GM21526 (cell line): ENCODE measurements at regions not wholly inside any gene's neighbourhood (a gene's known extent, or its start where the extent isn't known, plus 50 kb on each side); places are given as distances from the start of the nearest gene placed in this dataset.
"Not testable (repeated sequence)": the region's sequence is repeated elsewhere in the genome, so short reads cannot be mapped to it uniquely, and the experiment has no call there.

ENCODE experiments used
- ATAC-seq: cut with Tn5 transposase; IDR thresholded peaks from one replicate; pipeline ENCODE4 v1.9.1; 2021; ENCODE audit warnings: moderate library complexity; ENCODE audit not compliant: unreplicated experiment, low FRiP score

DNA sequence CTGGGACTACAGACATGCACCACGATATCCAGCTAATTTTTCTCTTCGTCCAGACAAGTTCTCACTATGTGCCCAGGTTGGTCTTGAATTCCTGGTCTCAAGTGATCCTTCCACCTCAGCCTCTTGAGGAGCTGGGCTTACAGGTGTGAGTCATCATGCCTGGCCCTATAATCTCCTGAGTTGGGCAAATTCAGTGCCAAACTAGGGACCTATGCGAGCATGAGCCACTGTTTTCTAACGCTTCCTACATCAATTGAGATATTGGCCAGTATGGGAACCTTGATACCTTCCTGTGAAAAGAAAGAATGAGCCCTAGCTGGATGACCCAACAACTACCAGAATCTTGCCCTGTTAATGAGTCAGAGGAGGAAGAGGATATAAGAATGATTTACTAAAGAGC, 585.2 kb downstream of the C12orf50 start:
- ATAC-seq, result no peak

DNA sequence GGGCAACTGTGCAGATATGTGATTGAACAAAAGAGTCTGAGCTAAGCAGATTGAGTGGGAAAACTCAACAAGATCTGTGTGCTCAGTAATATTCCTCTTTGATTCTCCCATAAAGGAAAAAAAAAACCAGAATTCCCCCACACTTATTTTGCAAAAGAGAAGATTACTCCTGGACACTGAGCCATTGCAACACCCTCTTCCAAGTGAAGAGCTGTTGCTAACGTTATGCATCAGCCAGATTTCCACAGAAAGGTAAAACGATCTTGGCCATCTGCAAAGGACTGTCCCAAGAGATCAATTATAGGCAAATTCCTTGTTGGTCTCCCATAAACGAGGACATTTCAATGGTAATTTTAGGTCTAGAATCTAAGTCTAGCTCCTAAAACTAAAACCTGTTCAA, 587.7 kb downstream of the C12orf50 start:
- no peak for ATAC-seq

DNA sequence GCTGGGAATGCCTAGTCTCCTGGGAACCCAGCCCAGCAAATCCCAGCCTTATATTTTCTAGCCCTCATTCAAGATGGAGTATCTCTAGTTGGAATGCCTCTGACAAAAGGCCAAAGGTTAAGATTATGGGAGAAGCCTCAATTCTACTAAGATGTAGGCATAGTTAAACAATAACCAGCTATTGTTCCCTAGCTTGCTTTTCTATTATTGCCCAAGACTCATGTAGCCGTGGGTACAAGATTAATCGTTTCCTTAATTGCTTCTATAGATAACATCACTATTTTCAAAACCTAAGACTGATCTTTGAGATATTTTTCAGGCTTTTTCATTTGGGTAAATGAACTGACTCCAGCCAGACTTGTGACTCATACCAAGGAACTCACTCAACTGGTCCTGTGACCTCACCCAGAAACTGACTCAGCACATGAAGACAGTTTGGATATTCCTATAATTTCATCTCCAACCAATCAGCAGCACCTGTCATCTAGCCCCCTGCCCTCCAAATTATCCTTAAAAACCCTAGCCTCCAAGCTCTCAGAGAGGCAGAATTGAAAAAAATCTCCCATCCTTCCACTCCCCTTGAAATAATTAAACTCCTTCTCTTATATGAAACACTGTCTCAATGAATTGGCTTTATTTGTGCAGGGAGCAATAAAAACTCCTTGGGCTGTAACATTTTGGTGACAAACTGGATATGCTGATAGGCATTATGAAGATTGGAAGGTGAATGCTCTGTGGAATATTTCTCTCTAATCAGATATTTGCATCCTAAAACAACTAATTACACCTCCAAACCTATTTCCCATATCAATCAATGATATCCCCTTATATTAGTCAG, 589.0 kb downstream of the C12orf50 start:
- no peak for ATAC-seq

DNA sequence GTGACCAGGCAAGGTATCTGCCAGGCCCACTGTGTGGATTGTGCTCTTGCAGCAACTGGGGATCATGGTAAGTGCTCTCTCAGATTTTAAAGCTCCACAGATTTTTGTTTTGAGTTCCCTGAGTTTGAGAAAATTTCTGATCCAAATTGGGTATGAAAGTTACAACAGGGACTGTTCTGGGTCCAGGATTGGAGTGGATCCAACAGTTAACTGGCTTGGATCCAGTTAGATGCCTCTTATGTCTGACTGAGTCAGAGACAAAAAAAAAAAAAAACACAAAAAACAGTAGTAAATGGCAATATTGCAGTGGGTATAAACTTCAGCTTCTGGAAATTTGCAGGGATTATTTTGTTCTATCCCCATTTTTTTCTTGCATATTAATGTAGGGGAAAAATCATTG, 598.8 kb downstream of the C12orf50 start:
- ATAC-seq, result no peak

DNA sequence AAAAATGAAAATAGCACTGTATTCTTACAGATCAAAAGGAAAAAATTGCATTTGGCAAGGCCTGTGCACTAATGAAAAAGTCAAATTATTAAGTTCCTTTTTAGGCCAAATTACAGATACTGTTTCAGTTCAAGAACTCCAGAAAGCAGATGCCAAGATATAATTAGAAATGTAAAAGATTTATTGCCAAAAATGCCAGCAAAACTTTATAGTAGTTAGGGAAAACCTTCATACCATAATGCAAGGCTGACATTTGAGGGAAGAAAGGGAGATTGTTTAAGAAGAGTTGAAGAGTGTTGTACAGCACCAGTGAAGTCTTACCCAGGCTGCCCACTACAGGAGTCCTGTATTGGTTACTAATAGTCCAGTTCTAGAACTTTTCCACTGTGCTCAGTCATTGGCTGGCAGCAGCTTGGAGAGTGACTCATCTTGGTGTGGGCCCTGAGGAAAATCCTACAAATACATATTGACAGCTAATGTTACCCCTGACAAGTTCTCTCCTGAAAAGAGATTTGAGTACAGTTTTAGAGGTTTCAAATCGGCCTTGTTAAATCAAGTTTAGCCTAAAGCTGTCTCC, 600.4 kb downstream of the C12orf50 start:
- no peak for ATAC-seq

DNA sequence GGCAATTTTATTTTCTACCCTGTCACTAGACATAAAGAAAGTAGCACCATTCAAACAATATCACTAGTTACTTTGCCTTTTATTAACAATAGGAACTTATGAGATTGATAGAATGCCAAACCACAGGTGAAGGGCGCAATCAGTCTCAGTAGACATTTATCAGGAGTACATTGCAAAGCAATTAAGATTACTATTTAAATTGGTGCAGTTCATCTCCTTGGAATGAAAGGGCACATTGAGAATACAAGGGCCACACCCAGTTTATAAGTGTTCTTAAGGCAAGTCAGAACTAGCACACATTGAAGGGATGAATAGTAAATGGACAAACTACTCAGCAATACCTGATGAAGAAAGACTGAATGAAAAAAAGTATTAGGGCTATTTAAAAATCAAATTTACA, 601.4 kb downstream of the C12orf50 start:
- ATAC-seq, result no peak

DNA sequence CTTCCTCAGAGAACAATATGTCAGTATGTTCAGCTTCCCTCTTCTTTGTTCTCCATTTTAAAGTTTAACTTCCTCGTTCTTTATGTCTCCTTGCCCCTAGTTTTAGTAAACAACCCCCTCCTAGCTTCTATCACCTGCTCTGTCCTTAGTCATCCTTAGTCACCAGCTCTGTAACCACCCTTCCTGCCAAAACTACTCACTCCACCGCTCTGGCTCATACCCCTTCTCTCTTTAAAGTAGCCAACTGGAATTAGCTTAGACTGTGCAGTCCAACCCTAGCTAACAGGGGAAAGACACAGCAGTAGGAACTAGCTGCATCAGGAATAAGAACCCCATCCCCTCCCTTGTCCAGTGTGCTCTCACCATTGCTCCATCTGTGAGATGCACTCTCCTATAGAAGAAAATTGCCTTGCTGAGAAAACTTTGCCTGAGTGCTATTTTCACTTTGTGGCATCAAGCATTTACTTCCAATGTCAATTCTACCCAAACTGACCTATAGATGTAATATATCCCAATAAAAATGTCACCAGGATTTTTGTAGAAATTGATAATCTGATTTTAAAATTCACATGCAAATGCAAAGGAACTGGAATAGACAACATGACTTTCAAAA, 603.2 kb downstream of the C12orf50 start:
- ATAC-seq, result no peak

DNA sequence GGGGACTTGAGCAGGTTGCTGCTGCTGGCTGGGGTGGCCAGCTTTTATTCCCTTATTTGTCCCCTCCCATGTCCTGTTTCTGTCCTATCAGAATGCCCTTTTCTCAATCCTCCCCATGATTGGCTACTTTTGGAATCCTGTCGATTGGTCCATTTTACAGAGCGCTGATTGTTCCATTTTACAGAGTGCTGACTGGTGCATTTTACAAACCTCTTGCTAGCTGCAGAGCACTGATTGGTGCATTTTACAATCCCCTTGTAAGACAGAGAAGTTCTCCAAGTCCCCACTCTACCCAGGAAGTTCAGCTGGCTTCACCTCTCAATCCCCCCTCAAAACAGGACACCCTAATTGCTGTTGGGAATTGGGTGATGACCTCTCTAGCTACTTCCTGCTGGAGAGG, 608.0 kb downstream of the C12orf50 start:
- ATAC-seq, result not testable (repeated sequence)

DNA sequence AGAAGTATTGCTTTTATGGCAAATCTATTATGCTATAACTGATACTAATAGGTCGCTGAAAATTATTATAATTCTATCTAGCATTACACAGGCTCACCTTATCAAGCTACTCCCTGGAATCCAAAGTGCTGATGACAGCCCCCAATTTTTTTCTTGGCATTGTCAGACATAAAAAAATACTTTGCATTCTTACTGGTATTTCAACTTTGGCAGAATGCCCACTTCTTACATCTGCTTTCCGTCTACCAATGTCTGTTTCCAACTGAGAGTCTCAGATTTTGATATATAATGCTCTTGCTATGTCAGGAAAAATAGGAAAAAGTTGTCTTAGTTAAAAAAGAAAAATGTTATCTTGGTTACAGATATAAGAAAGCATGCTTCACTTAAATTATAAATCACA, 615.4 kb downstream of the C12orf50 start:
- ATAC-seq, result no peak

DNA sequence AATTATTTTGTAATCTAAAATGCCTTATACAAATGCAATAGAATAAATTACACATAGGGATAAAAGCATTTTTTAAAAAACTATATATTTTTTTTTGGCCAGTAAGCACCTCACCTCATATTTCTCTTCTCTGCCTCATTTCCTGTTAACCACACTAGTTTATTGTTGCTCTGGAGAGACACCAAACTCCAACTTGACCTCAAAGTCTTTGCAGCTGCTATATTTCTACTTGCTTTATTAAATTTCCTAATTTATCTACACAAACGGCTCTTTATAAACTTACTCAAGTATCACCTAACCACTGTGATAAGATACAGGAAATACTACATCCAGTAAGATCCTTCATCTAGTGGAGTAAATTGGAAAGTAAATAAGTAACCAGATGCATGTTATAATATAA, 622.3 kb downstream of the C12orf50 start:
- ATAC-seq, result no peak

DNA sequence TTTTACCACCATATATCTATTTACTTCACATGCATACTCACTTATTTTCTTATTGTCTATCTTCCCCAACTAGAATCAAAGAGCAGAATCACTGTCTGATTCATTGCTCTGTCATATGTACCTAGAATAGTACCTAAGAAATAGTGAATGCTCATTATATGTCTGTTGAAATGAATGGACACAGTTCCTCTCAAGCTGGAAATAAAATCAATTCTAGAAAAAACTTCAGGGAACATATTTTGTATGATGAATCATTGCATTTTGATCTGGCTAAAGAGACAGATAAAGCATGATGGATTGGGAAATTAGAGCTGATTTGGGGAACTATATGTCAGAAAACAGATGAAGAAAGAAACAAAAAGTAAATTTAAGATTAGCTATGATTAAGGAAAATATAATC, 623.3 kb downstream of the C12orf50 start:
- ATAC-seq, result no peak

DNA sequence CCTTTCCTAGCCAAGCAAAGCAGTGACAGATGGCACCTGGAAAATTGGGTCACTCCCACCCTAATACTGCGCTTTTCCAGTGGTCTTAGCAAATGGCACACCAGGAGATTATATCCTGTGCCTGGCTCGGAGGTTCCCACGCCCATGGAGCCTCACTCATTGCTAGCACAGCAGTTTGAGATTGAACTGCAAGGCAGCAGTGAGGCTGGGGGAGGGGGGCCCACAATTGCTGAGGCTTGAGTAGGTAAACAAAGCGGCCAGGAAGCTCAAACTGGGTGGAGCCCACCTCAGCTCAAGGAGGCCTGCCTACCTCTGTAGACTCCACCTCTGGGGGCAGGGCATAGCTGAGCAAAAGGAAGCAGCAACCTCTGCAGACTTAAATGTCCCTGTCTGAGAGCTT, 635.0 kb downstream of the C12orf50 start:
- not testable (repeated sequence) for ATAC-seq

DNA sequence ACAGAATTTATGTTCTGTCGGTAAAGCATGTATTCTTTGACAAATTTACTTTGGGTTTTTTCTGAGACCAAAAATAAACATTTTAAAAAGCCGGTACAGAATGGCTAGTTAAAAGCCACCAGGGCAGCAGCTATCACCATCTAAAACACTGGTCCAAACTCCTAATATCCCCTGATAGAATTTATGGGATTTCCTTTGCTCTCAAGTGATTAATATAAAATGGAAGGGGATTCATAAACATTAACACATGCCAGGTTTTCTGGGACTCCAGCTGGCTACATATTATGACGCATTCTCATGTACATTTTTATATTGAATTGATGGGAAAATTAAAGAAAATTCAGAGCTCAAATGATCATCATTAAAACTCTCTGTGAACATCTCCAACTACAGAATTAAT, 640.8 kb downstream of the C12orf50 start:
- ATAC-seq, result no peak

DNA sequence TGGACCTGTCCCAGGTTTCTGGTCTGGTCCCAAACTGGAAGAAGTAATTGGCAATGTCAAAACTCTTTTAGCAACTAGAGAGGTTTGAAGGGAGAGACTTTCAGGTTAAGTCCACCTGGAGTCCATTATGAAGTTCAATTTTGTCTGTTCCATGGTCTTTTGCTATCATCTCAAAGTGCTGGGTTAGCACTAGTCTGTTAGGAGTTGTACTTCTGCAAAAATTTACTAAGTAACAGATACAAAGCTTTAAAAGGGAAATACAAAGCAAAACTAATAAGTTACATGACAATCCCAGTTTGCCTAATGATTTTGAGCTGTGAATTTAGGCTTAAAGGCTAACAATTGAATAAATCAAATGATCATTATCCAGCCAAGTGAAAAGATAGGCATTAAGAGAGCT, 643.9 kb downstream of the C12orf50 start:
- no peak for ATAC-seq

DNA sequence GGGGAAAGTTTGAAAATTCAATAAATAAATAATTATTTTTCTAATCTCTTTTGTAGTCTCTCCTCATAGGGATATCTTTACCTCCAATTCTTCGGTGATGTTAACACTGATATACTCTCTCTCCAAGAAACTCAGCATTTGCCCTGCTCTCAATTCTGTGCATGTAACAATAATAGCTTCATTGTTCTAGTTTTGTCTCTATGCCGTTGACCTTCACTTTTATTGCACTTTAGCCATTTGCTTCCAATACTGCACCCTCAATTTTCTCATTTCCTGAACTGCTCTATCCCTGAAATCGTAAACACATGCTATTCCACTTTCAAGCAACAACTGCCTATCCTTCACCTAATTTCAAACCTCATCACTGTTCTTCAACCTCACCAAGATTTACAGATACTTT, 645.0 kb downstream of the C12orf50 start:
- ATAC-seq, result no peak

DNA sequence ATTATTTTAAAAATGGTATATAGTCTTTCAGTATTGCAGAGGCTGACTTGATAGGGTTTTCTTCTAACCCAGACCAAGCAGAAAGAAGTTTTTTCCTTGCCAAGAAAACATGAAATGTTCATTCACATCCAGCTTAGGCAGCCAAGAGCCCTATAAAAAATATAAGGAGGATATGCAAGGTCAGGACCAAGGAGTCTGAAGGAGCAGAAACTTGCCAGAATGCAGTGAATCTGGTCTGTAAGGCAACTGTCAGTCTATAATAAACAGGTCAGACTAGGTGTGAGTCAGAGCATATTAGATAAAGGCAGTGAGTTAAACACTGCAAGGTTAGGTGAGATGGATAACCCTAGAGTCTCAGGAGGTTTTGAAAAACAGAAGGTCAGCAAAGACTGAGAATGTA, 645.5 kb downstream of the C12orf50 start:
- ATAC-seq, result no peak

DNA sequence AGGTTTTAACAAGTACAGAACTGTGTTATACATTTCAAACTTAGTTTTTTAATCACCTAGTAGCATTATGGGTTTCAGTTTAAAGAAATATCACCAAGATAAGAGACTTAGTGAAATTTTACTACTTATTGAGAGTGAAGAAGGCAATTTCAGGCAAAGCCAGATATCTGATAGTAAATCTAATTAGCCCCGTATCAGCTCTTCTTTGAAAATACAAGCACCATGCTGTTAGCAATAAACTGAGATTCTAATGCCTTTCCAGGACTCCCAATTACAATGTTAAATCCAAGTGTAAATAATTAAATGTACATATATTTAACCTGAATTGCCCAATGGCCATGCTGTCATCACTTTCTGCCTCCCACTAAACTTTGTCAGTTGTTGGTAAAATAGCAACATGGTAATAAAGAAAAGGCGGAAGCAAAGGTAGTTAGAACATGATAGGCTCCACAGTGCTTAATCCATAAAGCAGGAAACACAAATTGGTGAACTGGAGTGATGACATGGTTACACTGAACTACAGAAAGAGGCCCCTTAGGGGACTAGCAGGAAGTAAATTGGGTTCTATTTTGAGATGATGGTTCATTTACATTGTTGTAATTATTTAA, 646.1 kb downstream of the C12orf50 start:
- no peak for ATAC-seq

DNA sequence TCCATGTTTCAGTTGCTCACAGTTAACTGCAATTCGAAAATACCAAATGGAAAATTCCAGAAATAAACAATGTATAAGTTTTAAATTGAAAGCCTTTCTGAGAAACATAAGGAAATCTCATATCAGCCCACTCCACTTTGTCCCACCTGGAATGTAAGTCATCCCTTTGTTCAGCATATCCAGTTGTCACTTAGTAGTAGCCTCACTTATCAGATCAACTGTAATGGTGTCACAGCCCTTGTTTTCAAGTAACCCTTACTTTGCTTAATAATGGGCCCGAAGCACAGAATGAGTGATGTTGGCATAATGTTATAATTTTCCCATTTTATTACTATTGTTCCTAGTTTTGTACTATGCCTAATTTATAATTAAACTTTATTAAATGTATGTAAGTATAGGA, 646.8 kb downstream of the C12orf50 start:
- no peak for ATAC-seq

DNA sequence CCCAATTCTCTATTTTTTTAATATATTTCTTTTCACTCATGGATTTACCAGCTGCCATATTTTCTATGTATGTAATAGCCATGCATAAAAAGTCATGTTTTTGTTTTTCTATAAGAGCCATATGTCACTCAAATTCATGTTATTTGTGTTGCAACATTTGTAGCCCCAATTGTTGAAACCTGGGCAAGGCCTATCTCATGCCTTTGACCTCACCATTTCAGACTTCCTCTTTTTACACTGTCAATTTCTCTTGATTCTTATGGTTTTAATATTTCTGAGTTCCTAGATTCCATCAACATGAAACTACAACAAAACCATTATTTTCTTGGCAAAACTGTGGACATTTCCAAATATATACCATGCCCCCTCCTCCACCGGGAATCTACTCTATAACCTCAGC, 647.5 kb downstream of the C12orf50 start:
- no peak for ATAC-seq

DNA sequence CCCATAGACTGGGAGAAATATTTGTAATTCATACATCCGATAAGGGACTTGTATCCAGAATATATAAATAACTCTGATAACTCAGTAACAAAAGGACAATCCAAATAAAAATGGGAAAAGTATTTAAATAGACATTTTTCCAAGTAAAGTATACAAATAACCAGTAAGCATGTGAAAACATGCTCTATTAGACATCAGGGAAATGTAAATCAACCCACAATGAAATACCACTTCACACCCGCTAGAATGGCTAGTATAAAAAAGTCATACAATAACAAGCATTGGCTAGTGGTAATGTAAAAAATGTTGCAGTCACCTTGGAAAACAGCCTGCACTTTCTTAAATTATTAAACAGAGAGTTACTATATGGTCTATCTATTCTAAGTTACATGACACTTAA, 650.7 kb downstream of the C12orf50 start:
- ATAC-seq, result no peak

DNA sequence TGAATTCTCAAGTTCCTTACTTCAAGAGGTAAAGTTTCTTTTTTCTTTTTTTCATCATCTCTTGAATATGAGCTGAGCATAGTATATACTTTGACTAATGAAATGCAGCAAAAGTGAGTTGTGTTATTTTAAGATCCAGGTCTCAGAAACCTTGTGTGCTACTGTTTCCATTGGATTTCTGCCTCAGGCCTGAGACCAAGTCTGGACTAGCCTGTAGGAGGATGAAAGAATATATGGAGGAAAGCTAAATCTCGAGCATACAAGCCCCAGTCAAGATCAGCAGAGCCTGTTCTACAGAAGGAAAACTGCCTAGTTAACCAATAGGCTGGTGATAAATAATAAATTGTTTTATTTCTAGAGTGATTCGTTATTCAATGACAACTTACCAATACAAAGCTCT, 652.5 kb downstream of the C12orf50 start:
- no peak for ATAC-seq

DNA sequence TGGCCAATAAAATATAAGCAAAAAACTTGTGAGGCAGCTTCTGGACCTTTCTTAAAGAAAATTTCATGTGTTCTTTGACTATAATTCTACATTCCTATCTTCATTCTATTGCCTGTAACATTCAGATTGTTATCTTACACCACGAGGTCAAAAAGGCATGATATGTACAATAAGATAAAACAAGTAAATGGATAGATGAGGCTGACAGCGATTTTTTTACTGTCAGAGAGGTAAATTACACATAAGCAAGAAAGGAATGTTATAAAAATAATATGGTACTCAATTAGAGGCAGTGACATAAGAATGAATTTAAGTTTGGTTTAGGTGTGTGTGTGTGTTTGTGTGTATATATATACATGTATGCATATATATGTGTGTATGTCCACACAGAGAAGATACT, 660.0 kb downstream of the C12orf50 start:
- ATAC-seq, result no peak
